ENCODE measurements at regions not wholly inside any gene's neighbourhood (a gene's known extent, or its start where the extent isn't known, plus 50 kb on each side); places are given as distances from the start of the nearest gene placed in this dataset.

GRCh38 chr3:88434001-88434400 is 284.2 kb downstream of the C3orf38 start:
- TF ChIP-seq CTCF (conservative IDR thresholded peaks at IDR 0.05): no peak
- H3K9me3 ChIP-seq (ENCODE audit: control insufficient read depth, low read length): no peaks in the 10 kb centered on the region
- no peaks in the 10 kb centered on the region for H3K27me3 Mint-ChIP-seq (ENCODE audit: insufficient read depth)
- H3K4me3 Mint-ChIP-seq: no peak overlapping the region
- H3K27me3 ChIP-seq (ENCODE audit: control insufficient read depth, insufficient read depth, low read length, poor library complexity, severe bottlenecking): no peaks in the 10 kb centered on the region
- H3K27ac ChIP-seq (ENCODE audit: low read depth, low read length): no peak overlapping the region
- no peak for DNase-seq
- WGBS, 2 experiments (ENCODE audit: insufficient coverage in 1 of 2, insufficient read length in 1 of 2): 91% methylated on average over 2 of the region's 2 CpGs; no CpG with 5 or more reads in 1 of the 2 experiments
- H3K9ac ChIP-seq (ENCODE audit: extremely low read depth, low read length, poor library complexity, severe bottlenecking): no peak overlapping the region
- H3K9me3 Mint-ChIP-seq: no peaks in the 10 kb centered on the region
- no peak overlapping the region for H3K4me3 ChIP-seq (ENCODE audit: low read length)
- no peaks in the 10 kb centered on the region for H3K36me3 ChIP-seq (ENCODE audit: control insufficient read depth, insufficient read depth, low read length)
- no peaks in the 10 kb centered on the region for H3K4me1 Mint-ChIP-seq
- H3K36me3 Mint-ChIP-seq (ENCODE audit: low read depth): no peaks in the 10 kb centered on the region
- H3K27ac Mint-ChIP-seq: no peak overlapping the region
- no peaks in the 10 kb centered on the region for H3K4me1 ChIP-seq (ENCODE audit: control insufficient read depth, insufficient read depth, low read length)

- Mint-ChIP-seq H3K4me3 (no peak overlapping the region), H3K27me3 (ENCODE audit: insufficient read depth) (no peaks in the 10 kb centered on the region), H3K4me1 (no peaks in the 10 kb centered on the region), H3K36me3 (ENCODE audit: low read depth) (no peaks in the 10 kb centered on the region), H3K9me3 (no peaks in the 10 kb centered on the region), H3K27ac (no peak overlapping the region)
- no peaks in the 10 kb centered on the region for H3K27me3 ChIP-seq (ENCODE audit: control insufficient read depth, insufficient read depth, low read length, poor library complexity, severe bottlenecking)
- no peak overlapping the region for H3K9ac ChIP-seq (ENCODE audit: extremely low read depth, low read length, poor library complexity, severe bottlenecking)
- H3K36me3 ChIP-seq (ENCODE audit: control insufficient read depth, insufficient read depth, low read length): no peaks in the 10 kb centered on the region
- 100% methylated on average over 1 of the region's 1 CpG; no CpG with 5 or more reads in 1 of the 2 experiments for WGBS, 2 experiments (ENCODE audit: insufficient coverage in 1 of 2, insufficient read length in 1 of 2)
- no peaks in the 10 kb centered on the region for H3K4me1 ChIP-seq (ENCODE audit: control insufficient read depth, insufficient read depth, low read length)
- no peak for TF ChIP-seq CTCF (conservative IDR thresholded peaks at IDR 0.05)
- no peak for DNase-seq
- no peaks in the 10 kb centered on the region for H3K9me3 ChIP-seq (ENCODE audit: control insufficient read depth, low read length)
- no peak overlapping the region for H3K27ac ChIP-seq (ENCODE audit: low read depth, low read length)
- no peak overlapping the region for H3K4me3 ChIP-seq (ENCODE audit: low read length)
Observed at GRCh38 chr3:88440701-88441100, 290.9 kb downstream of the C3orf38 start.

DNA sequence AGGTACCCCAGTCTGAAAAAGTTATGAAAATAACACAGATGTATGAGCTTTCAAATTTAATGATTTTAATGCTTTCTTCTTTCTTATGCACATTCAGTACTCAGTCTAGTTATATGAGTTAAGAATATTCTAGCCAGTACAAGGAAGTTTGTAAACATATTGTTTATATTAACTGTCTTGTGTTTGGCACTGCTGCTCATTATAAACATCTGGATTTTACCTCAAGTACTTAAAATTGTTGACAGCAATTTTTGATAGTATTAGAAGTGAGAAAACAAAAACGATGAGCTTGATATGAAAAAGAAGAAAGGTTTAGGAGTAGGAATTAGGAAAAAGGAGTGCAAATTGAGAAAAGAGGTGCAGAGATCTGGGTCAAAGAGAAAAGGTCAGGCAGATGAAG is 293.3 kb downstream of the C3orf38 start:
- no peak overlapping the region for H3K9ac ChIP-seq (ENCODE audit: extremely low read depth, low read length, poor library complexity, severe bottlenecking)
- Mint-ChIP-seq H3K4me1 (no peaks in the 10 kb centered on the region), H3K27ac (no peak overlapping the region), H3K4me3 (no peak overlapping the region), H3K27me3 (ENCODE audit: insufficient read depth) (no peaks in the 10 kb centered on the region), H3K36me3 (ENCODE audit: low read depth) (no peaks in the 10 kb centered on the region), H3K9me3 (no peaks in the 10 kb centered on the region)
- no peaks in the 10 kb centered on the region for H3K36me3 ChIP-seq (ENCODE audit: control insufficient read depth, insufficient read depth, low read length)
- no peaks in the 10 kb centered on the region for H3K27me3 ChIP-seq (ENCODE audit: control insufficient read depth, insufficient read depth, low read length, poor library complexity, severe bottlenecking)
- no peak overlapping the region for H3K27ac ChIP-seq (ENCODE audit: low read depth, low read length)
- no peak for TF ChIP-seq CTCF (conservative IDR thresholded peaks at IDR 0.05)
- no peaks in the 10 kb centered on the region for H3K9me3 ChIP-seq (ENCODE audit: control insufficient read depth, low read length)
- H3K4me3 ChIP-seq (ENCODE audit: low read length): no peak overlapping the region
- 70 to 100% methylated on average over 1 of the region's 1 CpG for WGBS, 2 experiments (ENCODE audit: insufficient coverage in 1 of 2, insufficient read length in 1 of 2)
- DNase-seq: no peak
- H3K4me1 ChIP-seq (ENCODE audit: control insufficient read depth, insufficient read depth, low read length): no peaks in the 10 kb centered on the region

Measured in endodermal cell (in vitro differentiated cells).